Fibroblast of villous mesenchyme (primary cell): ENCODE measurements at regions not wholly inside any gene's neighbourhood (a gene's known extent, or its start where the extent isn't known, plus 50 kb on each side); places are given as distances from the start of the nearest gene placed in this dataset.
"Not testable (repeated sequence)": the region's sequence is repeated elsewhere in the genome, so short reads cannot be mapped to it uniquely, and the experiment has no call there.

Source experiments
- DNase-seq: peaks from one replicate; pipeline ENCODE4 v3.0.0-alpha.2; 2010; ENCODE audit warnings: low read depth
- H3K4me3 ChIP-seq: 2 replicates; pipeline ENCODE4 v1.5.1; 2011; ENCODE audit warnings: low read depth, mild to moderate bottlenecking, low read length
- TF ChIP-seq, protein P1 (sequence below): IDR thresholded peaks from 2 replicates; pipeline ENCODE4 v1.5.1; 2012; ENCODE audit warnings: low read depth, mild to moderate bottlenecking, low read length; ENCODE audit not compliant: insufficient read depth

DNA sequence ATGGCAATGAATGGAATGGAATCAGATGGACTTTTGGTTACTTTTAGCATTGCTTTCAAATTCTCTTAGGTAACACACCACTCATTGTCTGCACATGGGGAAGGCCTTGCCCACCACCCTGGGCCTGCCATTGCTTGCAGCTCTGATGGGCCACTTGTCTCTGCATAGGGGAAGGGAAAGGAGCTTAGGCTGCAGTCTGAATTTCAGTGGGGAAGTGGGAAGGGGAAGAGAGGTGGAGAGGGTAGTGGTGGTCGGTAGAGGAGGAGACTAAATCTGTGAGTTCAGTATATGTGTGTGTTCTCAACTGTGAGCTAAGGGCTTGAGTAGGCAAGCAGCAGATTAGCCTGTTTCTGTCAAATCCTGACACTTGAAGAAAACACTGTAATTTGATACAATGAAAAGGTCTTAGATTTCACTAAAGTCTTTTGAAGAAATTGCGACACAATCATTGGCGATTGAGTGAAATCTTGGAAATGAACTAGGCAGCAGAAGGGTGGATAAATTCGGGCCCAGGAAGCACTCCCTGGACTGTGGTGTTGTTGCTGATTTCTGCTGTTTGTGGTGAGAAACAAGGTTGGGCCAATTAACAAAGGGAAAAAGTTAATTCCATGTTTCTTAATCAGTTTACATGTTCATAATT is 80.6 kb downstream of the OTOR start:
- no peak for DNase-seq
- TF ChIP-seq, protein P1, sequence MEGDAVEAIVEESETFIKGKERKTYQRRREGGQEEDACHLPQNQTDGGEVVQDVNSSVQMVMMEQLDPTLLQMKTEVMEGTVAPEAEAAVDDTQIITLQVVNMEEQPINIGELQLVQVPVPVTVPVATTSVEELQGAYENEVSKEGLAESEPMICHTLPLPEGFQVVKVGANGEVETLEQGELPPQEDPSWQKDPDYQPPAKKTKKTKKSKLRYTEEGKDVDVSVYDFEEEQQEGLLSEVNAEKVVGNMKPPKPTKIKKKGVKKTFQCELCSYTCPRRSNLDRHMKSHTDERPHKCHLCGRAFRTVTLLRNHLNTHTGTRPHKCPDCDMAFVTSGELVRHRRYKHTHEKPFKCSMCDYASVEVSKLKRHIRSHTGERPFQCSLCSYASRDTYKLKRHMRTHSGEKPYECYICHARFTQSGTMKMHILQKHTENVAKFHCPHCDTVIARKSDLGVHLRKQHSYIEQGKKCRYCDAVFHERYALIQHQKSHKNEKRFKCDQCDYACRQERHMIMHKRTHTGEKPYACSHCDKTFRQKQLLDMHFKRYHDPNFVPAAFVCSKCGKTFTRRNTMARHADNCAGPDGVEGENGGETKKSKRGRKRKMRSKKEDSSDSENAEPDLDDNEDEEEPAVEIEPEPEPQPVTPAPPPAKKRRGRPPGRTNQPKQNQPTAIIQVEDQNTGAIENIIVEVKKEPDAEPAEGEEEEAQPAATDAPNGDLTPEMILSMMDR, result no peak
- H3K4me3 ChIP-seq, result no peak overlapping the region

DNA sequence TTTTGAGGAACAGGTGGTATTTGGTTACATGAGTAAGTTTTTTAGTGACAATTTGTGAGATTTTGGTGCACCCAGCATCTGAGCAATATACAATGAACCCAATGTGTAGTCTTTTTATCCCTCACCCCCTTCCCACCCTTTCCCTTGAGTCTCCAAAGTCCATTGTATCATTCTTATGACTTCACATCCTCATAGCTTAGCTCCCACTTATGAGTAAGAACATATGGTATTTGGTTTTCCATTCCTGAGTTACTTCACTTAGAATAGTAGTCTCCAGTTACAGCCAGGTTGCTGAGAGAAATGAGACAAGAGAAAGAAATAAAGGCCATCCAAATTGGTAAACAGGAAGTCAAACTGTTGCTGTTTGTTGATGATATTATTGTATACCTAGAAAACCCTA is 87.5 kb downstream of the OTOR start:
- DNase-seq, result peak; percentile 3

DNA sequence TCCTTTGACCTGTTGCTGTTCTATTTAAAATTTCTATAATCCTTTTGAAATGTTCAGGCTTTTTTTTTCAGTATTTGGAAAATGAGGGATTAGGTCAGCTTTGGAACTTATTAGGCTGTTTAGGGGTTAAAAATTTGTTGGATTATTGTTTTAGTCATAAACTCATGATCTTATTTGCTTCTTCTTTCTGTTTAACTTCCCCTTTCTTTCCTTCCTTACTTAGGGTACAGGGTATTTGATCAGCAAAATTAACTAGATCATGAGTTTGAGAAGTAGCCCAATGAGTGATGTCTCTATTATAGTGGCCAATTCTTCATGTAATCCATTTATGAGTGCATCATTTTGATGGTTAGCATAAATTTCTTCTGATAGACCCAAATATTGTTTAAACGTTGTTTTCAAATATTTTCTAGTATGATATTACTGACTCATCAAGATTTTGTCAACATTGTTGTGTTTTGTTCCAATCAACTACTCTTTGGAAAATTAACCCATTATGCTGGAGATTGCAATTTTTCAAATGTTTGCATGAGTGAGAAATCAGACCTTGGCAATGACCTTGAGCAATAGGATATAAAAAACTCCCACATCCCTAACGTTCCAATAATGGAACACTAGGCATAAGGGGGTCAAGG is 94.4 kb downstream of the OTOR start:
- no peak overlapping the region for H3K4me3 ChIP-seq
- no peak for DNase-seq
- TF ChIP-seq, protein P1, result no peak

More for the DNA sequence above, 87.5 kb downstream of the OTOR start:
- H3K4me3 ChIP-seq, result not testable (repeated sequence)

DNA sequence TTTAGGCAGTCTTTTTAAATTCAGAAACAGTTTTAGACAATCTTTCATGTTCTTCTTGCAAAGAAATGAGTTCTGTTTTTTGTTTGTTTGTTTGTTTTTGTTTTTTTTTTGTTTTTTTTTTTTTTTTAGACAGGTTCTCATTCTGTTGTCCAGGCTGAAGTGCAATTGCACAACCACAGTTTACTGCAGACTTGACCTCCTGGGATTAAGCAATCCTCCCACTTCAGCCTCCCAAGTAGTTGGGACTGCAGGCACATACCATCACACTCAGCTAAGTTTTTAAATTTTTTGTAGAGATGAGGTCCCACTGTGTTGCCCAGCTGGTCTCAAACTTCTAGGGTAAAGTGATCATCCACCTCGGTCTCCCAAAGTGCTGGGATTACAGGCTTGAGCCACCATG is 96.2 kb downstream of the OTOR start:
- peak; percentile 11 for DNase-seq
- TF ChIP-seq, protein P1, result no peak
- H3K4me3 ChIP-seq, result no peak overlapping the region

DNA sequence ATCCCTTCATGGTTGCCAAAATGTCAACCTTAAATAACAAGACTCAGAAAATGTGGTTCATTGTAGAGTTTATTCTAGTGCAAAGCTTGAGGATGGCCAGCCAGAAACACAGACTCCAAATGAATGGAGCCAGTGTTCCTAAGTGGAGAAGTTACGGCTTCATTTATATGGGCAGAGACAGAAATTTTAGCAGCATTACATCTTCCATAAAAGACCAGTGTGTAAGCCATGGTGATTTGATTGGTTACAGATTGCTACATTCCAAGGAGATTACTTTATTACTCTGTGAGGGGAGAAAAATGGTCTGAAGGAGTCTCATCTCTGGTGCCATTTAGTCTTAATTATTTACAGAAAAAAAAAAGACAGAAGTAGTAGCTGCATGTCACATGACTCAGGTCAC is 97.8 kb downstream of the OTOR start:
- TF ChIP-seq, protein P1, result no peak
- no peak for DNase-seq
- no peak overlapping the region for H3K4me3 ChIP-seq

DNA sequence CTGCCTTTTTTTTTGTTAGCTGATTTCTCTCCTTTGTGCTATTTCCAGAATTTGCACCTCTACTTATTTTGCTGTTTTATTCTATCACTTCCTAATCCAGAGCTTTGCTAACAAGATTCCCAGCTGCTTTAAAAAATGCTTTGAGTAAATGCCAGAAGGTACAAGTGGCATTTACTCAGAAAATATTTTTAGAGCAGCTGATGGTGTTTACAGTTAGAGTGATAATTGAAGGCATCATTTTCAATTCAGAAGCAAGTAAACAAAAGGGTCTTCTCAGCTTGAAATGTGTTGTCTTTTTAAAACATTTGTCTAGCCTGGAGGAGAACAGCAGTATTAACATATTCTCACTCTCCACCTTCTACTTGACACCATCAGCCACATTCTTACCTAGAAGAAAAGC is 99.9 kb downstream of the OTOR start:
- no peak overlapping the region for H3K4me3 ChIP-seq
- DNase-seq, result no peak
- TF ChIP-seq, protein P1, result no peak

DNA sequence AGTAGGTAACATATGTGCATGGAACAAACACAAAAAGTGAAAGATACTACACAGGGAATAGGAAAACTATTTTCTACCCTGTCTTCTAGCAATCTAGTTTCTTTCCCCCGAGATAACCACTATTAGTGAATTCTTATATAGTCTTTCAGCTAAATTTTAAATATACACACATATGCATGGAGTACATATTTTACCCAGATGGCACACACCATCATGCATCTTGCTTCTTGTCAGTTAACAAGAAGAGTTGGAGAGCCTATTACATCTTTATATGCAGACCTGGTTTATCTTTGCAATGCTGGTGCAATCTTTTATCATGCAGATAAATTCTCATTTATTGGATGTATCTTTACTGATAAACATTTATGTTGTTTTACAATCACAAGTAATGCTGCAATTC is 100.4 kb downstream of the OTOR start:
- no peak for DNase-seq
- no peak overlapping the region for H3K4me3 ChIP-seq
- TF ChIP-seq, protein P1, result no peak
